Gastroesophageal sphincter (tissue), 3 donors: ENCODE measurements at regions not wholly inside any gene's neighbourhood (a gene's known extent, or its start where the extent isn't known, plus 50 kb on each side); places are given as distances from the start of the nearest gene placed in this dataset.

Source experiments
- EP300 ChIP-seq: sonication (generic); formaldehyde crosslinking; IDR thresholded peaks from one replicate; pipeline ENCODE4 v1.6.1; 2017; ENCODE audit warnings: antibody characterized with exemption, mild to moderate bottlenecking
- POLR2A ChIP-seq, 2 donors: fragments of 450-650 bp; IDR thresholded peaks; one replicate each; pipeline ENCODE4 v1.6.1; 2017; ENCODE audit warnings: antibody characterized with exemption in 2 of 2, mild to moderate bottlenecking in 2 of 2, moderate library complexity in 1 of 2
- POLR2AphosphoS5 ChIP-seq: sonication (generic); formaldehyde crosslinking; IDR thresholded peaks from one replicate; pipeline ENCODE4 v1.6.1; 2017; ENCODE audit warnings: antibody characterized with exemption
- TF ChIP-seq, protein P1 (sequence below), 4 experiments: fragments of 200-600 bp in 2 of 4; fragments of 450-650 bp in 2 of 4; sonication (generic) in 1 of 4; IDR thresholded peaks; one replicate each; pipeline ENCODE4 v1.5.1; 2017 to 2019; ENCODE audit warnings: antibody characterized with exemption in 4 of 4, mild to moderate bottlenecking in 2 of 4, moderate library complexity in 2 of 4

DNA sequence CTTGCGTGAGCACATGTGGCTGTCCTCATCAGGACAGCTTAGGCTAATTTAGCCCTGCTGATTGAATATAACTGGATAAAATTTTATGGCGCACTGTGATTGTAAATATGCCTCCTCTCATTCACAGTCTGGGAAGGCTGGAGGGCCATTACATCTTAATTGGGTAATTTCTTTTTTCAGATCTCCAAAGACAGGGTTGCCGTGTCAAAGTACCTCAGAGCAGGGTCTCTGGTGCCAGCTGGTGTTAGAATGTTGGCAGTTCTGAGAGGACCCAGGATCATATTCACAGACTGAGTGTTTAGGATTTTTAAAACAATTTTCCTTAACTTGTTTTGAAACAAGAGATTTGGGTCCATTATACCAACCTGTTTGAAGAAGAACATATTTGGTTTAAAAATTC is 455.7 kb upstream of the TLE4 start:
- TF ChIP-seq, protein P1, sequence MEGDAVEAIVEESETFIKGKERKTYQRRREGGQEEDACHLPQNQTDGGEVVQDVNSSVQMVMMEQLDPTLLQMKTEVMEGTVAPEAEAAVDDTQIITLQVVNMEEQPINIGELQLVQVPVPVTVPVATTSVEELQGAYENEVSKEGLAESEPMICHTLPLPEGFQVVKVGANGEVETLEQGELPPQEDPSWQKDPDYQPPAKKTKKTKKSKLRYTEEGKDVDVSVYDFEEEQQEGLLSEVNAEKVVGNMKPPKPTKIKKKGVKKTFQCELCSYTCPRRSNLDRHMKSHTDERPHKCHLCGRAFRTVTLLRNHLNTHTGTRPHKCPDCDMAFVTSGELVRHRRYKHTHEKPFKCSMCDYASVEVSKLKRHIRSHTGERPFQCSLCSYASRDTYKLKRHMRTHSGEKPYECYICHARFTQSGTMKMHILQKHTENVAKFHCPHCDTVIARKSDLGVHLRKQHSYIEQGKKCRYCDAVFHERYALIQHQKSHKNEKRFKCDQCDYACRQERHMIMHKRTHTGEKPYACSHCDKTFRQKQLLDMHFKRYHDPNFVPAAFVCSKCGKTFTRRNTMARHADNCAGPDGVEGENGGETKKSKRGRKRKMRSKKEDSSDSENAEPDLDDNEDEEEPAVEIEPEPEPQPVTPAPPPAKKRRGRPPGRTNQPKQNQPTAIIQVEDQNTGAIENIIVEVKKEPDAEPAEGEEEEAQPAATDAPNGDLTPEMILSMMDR (IDR thresholded peaks at IDR 0.05): no peak
- TF ChIP-seq POLR2A (IDR thresholded peaks at IDR 0.05) (no peak), POLR2AphosphoS5 (no peak), EP300 (no peak)
